ENCODE measurements at regions not wholly inside any gene's neighbourhood (a gene's known extent, or its start where the extent isn't known, plus 50 kb on each side); places are given as distances from the start of the nearest gene placed in this dataset.

- H3K36me3 ChIP-seq (ENCODE audit: control insufficient read depth, insufficient read depth, low read length), result no peaks in the 10 kb centered on the region
- DNase-seq (ENCODE audit: low read depth in 2 of 2), result no peak
- no peaks in the 10 kb centered on the region for H3K9me3 ChIP-seq (ENCODE audit: control insufficient read depth, insufficient read depth, low read depth, low read length)
- H3K27ac ChIP-seq (ENCODE audit: insufficient read depth, low read length), result no peak overlapping the region
- no peak overlapping the region for H3K4me3 ChIP-seq (replicated peaks in 1 of 4; ENCODE audit: control extremely low read depth in 1 of 4, insufficient read depth in 1 of 4, low read depth in 3 of 4, low read length in 4 of 4)
- no peak overlapping the region for H3K4me2 ChIP-seq (ENCODE audit: extremely low read depth, insufficient read depth, low read length)
- no peak for TF ChIP-seq EZH2 (IDR thresholded peaks at IDR 0.05; ENCODE audit: low read length, missing control alignments)
- TF ChIP-seq, protein P1, sequence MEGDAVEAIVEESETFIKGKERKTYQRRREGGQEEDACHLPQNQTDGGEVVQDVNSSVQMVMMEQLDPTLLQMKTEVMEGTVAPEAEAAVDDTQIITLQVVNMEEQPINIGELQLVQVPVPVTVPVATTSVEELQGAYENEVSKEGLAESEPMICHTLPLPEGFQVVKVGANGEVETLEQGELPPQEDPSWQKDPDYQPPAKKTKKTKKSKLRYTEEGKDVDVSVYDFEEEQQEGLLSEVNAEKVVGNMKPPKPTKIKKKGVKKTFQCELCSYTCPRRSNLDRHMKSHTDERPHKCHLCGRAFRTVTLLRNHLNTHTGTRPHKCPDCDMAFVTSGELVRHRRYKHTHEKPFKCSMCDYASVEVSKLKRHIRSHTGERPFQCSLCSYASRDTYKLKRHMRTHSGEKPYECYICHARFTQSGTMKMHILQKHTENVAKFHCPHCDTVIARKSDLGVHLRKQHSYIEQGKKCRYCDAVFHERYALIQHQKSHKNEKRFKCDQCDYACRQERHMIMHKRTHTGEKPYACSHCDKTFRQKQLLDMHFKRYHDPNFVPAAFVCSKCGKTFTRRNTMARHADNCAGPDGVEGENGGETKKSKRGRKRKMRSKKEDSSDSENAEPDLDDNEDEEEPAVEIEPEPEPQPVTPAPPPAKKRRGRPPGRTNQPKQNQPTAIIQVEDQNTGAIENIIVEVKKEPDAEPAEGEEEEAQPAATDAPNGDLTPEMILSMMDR (conservative IDR thresholded peaks at IDR 0.05 in 1 of 2, IDR thresholded peaks at IDR 0.05 in 1 of 2; ENCODE audit: low read depth in 1 of 2, low read length in 2 of 2), result no peak
- H3K79me2 ChIP-seq (ENCODE audit: control insufficient read depth, insufficient read depth, low read length), result no peaks in the 10 kb centered on the region
- H3K4me1 ChIP-seq (ENCODE audit: control insufficient read depth, extremely low read depth, insufficient read depth, low read length), result no peaks in the 10 kb centered on the region
- H3K9ac ChIP-seq (ENCODE audit: insufficient read depth, low read length), result no peak overlapping the region
- H4K20me1 ChIP-seq (ENCODE audit: control insufficient read depth, extremely low read depth, insufficient read depth, low read length), result no peaks in the 10 kb centered on the region
- H3K27me3 ChIP-seq (ENCODE audit: control insufficient read depth, insufficient read depth, low read length), result no peaks in the 10 kb centered on the region
- H2AFZ ChIP-seq (ENCODE audit: low read length), result no peak overlapping the region
Observed at GRCh38 chr5:25399878-25400480, 755.2 kb upstream of the CDH10 start.

- H4K20me1 ChIP-seq (ENCODE audit: control insufficient read depth, extremely low read depth, insufficient read depth, low read length), result no peaks in the 10 kb centered on the region
- H3K27me3 ChIP-seq (ENCODE audit: control insufficient read depth, insufficient read depth, low read length), result no peaks in the 10 kb centered on the region
- no peaks in the 10 kb centered on the region for H3K9me3 ChIP-seq (ENCODE audit: control insufficient read depth, insufficient read depth, low read depth, low read length)
- no peaks in the 10 kb centered on the region for H3K36me3 ChIP-seq (ENCODE audit: control insufficient read depth, insufficient read depth, low read length)
- no peaks in the 10 kb centered on the region for H3K79me2 ChIP-seq (ENCODE audit: control insufficient read depth, insufficient read depth, low read length)
- H3K4me3 ChIP-seq (replicated peaks in 1 of 4; ENCODE audit: control extremely low read depth in 1 of 4, insufficient read depth in 1 of 4, low read depth in 3 of 4, low read length in 4 of 4), result no peak overlapping the region
- no peaks in the 10 kb centered on the region for H3K4me1 ChIP-seq (ENCODE audit: control insufficient read depth, extremely low read depth, insufficient read depth, low read length)
- H3K27ac ChIP-seq (ENCODE audit: insufficient read depth, low read length), result no peak overlapping the region
- no peak overlapping the region for H2AFZ ChIP-seq (ENCODE audit: low read length)
- DNase-seq (ENCODE audit: low read depth in 2 of 2), result no peak
- TF ChIP-seq, protein P1 (conservative IDR thresholded peaks at IDR 0.05 in 1 of 2, IDR thresholded peaks at IDR 0.05 in 1 of 2; ENCODE audit: low read depth in 1 of 2, low read length in 2 of 2), result no peak
- no peak for TF ChIP-seq EZH2 (IDR thresholded peaks at IDR 0.05; ENCODE audit: low read length, missing control alignments)
- no peak overlapping the region for H3K9ac ChIP-seq (ENCODE audit: insufficient read depth, low read length)
- no peak overlapping the region for H3K4me2 ChIP-seq (ENCODE audit: extremely low read depth, insufficient read depth, low read length)
Observed at GRCh38 chr5:25393957-25394356, 749.2 kb upstream of the CDH10 start.

DNA sequence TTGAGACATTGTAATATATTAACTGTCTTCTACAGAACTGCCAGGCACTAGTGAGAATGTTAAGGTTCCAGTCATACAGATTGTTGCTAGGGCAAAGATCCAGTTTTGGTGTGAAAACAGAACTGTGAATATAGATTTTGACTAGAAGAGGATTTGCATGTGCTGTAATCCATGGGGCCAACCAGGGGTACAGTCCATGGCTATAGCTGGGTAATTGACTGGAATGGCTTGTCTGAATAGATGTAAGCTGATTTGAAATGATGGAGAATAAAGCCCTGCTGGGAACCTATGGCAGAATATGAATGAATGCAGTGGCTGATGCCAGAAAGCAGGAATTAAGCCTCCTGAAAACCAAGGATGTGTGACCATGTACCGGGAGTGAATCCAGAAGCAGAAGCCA is 748.5 kb upstream of the CDH10 start:
- Histone ChIP-seq H3K79me2 (ENCODE audit: control insufficient read depth, insufficient read depth, low read length) (no peaks in the 10 kb centered on the region), H3K4me1 (ENCODE audit: control insufficient read depth, extremely low read depth, insufficient read depth, low read length) (no peaks in the 10 kb centered on the region), H3K9me3 (ENCODE audit: control insufficient read depth, insufficient read depth, low read depth, low read length) (no peaks in the 10 kb centered on the region), H3K36me3 (ENCODE audit: control insufficient read depth, insufficient read depth, low read length) (no peaks in the 10 kb centered on the region), H3K27ac (ENCODE audit: insufficient read depth, low read length) (no peak overlapping the region), H3K4me2 (ENCODE audit: extremely low read depth, insufficient read depth, low read length) (no peak overlapping the region), H3K27me3 (ENCODE audit: control insufficient read depth, insufficient read depth, low read length) (no peaks in the 10 kb centered on the region), H4K20me1 (ENCODE audit: control insufficient read depth, extremely low read depth, insufficient read depth, low read length) (no peaks in the 10 kb centered on the region), H3K4me3 (replicated peaks in 1 of 4; ENCODE audit: control extremely low read depth in 1 of 4, insufficient read depth in 1 of 4, low read depth in 3 of 4, low read length in 4 of 4) (no peak overlapping the region), H2AFZ (ENCODE audit: low read length) (no peak overlapping the region), H3K9ac (ENCODE audit: insufficient read depth, low read length) (no peak overlapping the region)
- no peak for TF ChIP-seq EZH2 (IDR thresholded peaks at IDR 0.05; ENCODE audit: low read length, missing control alignments)
- TF ChIP-seq, protein P1 (conservative IDR thresholded peaks at IDR 0.05 in 1 of 2, IDR thresholded peaks at IDR 0.05 in 1 of 2; ENCODE audit: low read depth in 1 of 2, low read length in 2 of 2), result no peak
- no peak for DNase-seq (ENCODE audit: low read depth in 2 of 2)

All from fibroblast of lung (primary cell).